BLaER1 treated with 17β-estradiol and CSF1 and Interleukin-3, amounts not matched to agents 10 nM and 100 nM (cell line): ENCODE measurements at regions not wholly inside any gene's neighbourhood (a gene's known extent, or its start where the extent isn't known, plus 50 kb on each side); places are given as distances from the start of the nearest gene placed in this dataset.
"Not testable (repeated sequence)": the region's sequence is repeated elsewhere in the genome, so short reads cannot be mapped to it uniquely, and the experiment has no call there.

Source experiments
- H3K27ac ChIP-seq, 11 experiments: shearing (Covaris generic); formaldehyde crosslinking; 2 replicates each; pipeline ENCODE4 v1.8.1; 2022
- H3K27me3 ChIP-seq, 11 experiments: shearing (Covaris generic); formaldehyde crosslinking; 2 replicates each; pipeline ENCODE4 v1.8.1; 2022
- H3K36me3 ChIP-seq, 11 experiments: shearing (Covaris generic); formaldehyde crosslinking; 2 replicates each; pipeline ENCODE4 v1.8.1; 2022
- H3K4me1 ChIP-seq, 10 experiments: shearing (Covaris generic); formaldehyde crosslinking; 2 replicates each; pipeline ENCODE4 v1.8.1; 2022
- H3K4me2 ChIP-seq, 11 experiments: shearing (Covaris generic); formaldehyde crosslinking; 2 replicates each; pipeline ENCODE4 v1.8.1; 2022
- H3K4me3 ChIP-seq, 10 experiments: shearing (Covaris generic); formaldehyde crosslinking; 2 replicates each; pipeline ENCODE4 v1.8.1; 2022
- H3K9ac ChIP-seq, 11 experiments: shearing (Covaris generic); formaldehyde crosslinking; 2 replicates each; pipeline ENCODE4 v1.8.1; 2022
- H3K9me3 ChIP-seq, 11 experiments: shearing (Covaris generic); formaldehyde crosslinking; replicated peaks in 1 of 11; 2 replicates each; pipeline ENCODE4 v1.8.1; 2022
- H4K20me1 ChIP-seq, 11 experiments: shearing (Covaris generic); formaldehyde crosslinking; 2 replicates each; pipeline ENCODE4 v1.8.1; 2022
- Cebpa-rat ChIP-seq, 11 experiments: shearing (Covaris generic); IDR thresholded peaks; 2 replicates each; pipeline ENCODE4 v1.8.1; 2022

DNA sequence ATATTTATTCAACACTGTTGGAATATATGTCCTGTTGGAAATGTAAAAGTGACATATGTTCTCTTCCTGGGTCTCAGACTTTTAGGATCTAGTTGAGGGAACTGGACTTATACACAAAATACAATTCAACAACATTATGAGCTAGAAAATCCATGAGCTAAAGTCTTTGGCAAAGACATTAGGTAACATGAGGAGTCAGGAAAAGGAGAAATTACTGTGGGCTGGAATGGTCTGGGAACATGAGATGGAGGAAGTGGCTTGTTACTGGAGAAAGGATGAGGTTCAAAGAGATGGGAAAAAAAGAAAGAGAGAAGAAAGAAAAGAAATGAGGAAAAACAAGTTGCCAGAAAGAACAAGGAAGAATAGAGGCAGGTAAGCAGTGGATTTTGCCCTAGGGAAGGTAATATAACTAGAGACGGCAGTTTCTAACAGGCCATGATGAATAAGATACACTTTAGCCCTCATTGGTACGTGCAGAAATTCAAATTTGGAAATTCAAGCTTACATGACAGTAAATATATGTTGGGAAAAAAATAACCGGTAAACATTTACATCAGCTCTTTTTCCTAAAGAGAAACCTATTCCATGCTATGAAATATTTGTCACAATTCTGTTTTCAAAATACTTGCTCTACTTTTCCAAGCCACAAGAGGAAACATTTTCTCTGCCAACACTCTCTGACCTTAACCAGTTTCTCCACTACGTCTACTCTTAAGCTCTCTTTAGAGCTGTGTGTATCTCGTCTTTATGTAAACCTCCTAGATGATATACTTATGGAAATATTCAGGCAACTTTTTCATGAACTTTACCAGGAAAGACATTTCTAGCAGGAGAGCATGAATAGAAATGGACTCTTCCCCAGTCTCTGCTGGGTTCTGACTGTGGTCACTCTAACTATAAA, 268.8 kb upstream of the BTG1 start:
- Histone ChIP-seq H3K4me3 (no peak overlapping the region), H3K36me3 (no peaks in the 10 kb centered on the region), H3K4me2 (no peak overlapping the region), H3K4me1 (0 out of 20 replicates have a peak, but pooled peaks cover 0 to 6% (median 0%) of the 10 kb centered on the region in 10 experiments), H3K9me3 (0 out of 22 replicates have a peak, but pooled peaks cover 0 to under 1% (median 0%) of the 10 kb centered on the region in 11 experiments), H3K27ac (no peak overlapping the region), H3K27me3 (no peaks in the 10 kb centered on the region), H3K9ac (no peak overlapping the region), H4K20me1 (no peaks in the 10 kb centered on the region)
- TF ChIP-seq Cebpa-rat (IDR thresholded peaks at IDR 0.05) = no peak

DNA sequence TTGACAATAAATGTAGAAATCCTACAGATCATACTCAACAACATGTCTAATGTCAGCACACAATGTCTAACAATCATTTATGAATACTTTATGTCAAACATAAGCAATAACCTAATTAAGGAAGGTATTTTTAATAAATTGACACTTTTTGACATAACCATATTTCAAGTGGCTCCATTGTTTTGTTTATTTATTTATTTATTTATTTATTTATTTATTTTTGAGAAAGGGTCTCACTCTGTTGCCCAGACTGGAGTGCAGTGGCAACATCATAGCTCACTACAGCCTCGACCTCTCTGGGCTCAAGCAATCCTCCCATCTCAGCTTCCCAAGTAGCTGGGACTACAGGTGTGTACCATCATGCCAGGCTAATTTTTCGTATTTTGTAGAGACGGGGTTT, 267.6 kb upstream of the BTG1 start:
- no peak overlapping the region for H3K4me2 ChIP-seq
- no peaks in the 10 kb centered on the region for H3K36me3 ChIP-seq
- no peak overlapping the region for H3K4me3 ChIP-seq
- peaks cover under 1 to 12% (median 6%) of the 10 kb centered on the region in 11 experiments; a peak in 16 of 22 replicates for H3K9me3 ChIP-seq
- no peaks in the 10 kb centered on the region for H3K27me3 ChIP-seq
- H3K27ac ChIP-seq = no peak overlapping the region
- no peak overlapping the region for H3K9ac ChIP-seq
- no peak for TF ChIP-seq Cebpa-rat (IDR thresholded peaks at IDR 0.05)
- H4K20me1 ChIP-seq = no peaks in the 10 kb centered on the region
- H3K4me1 ChIP-seq = 0 out of 20 replicates have a peak, but pooled peaks cover 0 to 2% (median 0%) of the 10 kb centered on the region in 10 experiments

DNA sequence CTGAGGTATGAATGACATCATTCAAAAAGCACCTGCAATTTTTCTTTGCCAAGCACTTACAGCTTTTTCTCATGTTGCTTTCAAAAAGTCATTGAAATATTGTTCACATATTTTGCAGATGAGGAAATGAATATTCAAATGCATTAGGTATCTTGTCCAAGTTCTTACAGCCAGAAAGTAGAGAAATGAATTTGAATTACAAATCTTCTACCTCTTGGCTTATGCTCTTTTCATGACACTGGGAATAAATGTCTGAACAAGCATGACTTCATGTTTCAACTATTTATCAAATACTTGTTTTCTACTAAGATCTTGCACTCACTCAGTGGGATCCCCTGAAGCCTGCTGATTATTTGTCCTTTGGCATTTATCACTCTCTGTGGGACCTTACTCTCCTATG, 267.2 kb upstream of the BTG1 start:
- Histone ChIP-seq H4K20me1 (no peaks in the 10 kb centered on the region), H3K36me3 (no peaks in the 10 kb centered on the region), H3K9me3 (peaks cover 5 to 16% (median 11%) of the 10 kb centered on the region in 11 experiments; a peak in 16 of 22 replicates), H3K4me3 (no peak overlapping the region), H3K4me2 (no peak overlapping the region), H3K27me3 (no peaks in the 10 kb centered on the region), H3K27ac (no peak overlapping the region), H3K4me1 (no peaks in the 10 kb centered on the region), H3K9ac (no peak overlapping the region)
- TF ChIP-seq Cebpa-rat (IDR thresholded peaks at IDR 0.05) = no peak

DNA sequence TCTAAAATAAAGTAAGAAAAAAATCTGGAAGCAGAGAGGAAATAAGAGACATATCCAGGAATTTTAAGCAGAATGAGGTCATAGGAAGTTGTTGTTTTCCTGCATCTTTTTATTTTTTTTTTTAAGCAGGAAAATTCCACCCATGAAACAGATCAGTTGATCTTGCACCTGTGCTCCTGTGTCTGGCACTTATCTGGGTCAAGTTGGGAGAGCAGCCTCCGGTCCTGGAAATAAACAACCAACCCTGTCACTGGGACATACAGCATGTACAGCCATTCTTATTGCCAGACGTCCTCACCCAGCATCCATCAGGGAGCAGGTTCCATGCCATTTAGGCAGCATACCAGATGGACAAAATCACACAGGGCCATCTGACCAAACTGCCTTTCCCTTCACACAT, 266.0 kb upstream of the BTG1 start:
- H3K9me3 ChIP-seq = peaks cover 10 to 25% (median 17%) of the 10 kb centered on the region in 11 experiments; a peak in 17 of 22 replicates
- H3K36me3 ChIP-seq = no peaks in the 10 kb centered on the region
- no peak overlapping the region for H3K4me3 ChIP-seq
- no peaks in the 10 kb centered on the region for H4K20me1 ChIP-seq
- no peaks in the 10 kb centered on the region for H3K27me3 ChIP-seq
- no peak overlapping the region for H3K4me2 ChIP-seq
- TF ChIP-seq Cebpa-rat (IDR thresholded peaks at IDR 0.05) = no peak
- H3K27ac ChIP-seq = no peak overlapping the region
- H3K9ac ChIP-seq = no peak overlapping the region
- no peaks in the 10 kb centered on the region for H3K4me1 ChIP-seq

GRCh38 chr12:92408072-92408900, 262.6 kb upstream of the BTG1 start:
- Histone ChIP-seq H3K27ac (no peak overlapping the region), H3K36me3 (no peaks in the 10 kb centered on the region), H3K27me3 (no peaks in the 10 kb centered on the region), H3K9ac (no peak overlapping the region), H3K4me1 (peaks cover 9 to 16% (median 13%) of the 10 kb centered on the region in 10 experiments), H3K9me3 (peaks cover 13 to 32% (median 26%) of the 10 kb centered on the region in 11 experiments; a peak in 19 of 22 replicates), H3K4me3 (no peak overlapping the region), H4K20me1 (no peaks in the 10 kb centered on the region), H3K4me2 (no peak overlapping the region)
- no peak for TF ChIP-seq Cebpa-rat (IDR thresholded peaks at IDR 0.05)

DNA sequence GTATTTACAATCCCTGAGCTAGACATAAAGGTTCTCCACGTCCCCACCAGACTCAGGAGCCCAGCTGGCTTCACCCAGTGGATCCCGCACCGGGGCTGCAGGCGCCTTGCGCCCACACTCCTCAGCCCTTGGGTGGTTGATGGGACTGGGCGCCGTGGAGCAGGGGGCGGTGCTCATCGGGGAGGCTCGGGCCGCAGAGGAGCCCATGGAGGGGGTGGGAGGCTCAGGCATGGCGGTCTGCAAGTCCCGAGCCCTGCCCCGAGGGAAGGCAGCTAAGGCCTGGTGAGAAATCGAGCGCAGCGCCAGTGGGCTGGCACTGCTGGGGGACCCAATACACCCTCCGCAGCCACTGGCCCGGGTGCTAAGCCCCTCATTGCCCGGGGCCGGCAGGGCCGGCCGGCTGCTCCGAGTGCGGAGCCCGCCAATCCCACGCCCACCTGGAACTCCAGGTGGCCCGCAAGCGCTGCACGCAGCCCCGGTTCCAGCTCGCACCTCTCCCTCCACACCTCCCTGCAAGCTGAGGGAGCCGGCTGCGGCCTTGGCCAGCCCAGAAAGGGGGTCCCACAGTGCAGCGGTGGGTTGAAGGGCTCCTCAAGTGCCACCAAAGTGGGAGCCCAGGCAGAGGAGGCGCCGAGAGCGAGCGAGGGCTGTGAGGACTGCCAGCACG, 260.9 kb upstream of the BTG1 start:
- not testable (repeated sequence) for H3K9ac ChIP-seq, H3K36me3 ChIP-seq, H3K27me3 ChIP-seq, H3K4me2 ChIP-seq, H4K20me1 ChIP-seq, H3K4me3 ChIP-seq, H3K27ac ChIP-seq
- Histone ChIP-seq H3K9me3 (peaks cover 13 to 32% (median 26%) of the 10 kb centered on the region in 11 experiments; a peak in 19 of 22 replicates), H3K4me1 (peaks cover 9 to 27% (median 20%) of the 10 kb centered on the region in 10 experiments)

DNA sequence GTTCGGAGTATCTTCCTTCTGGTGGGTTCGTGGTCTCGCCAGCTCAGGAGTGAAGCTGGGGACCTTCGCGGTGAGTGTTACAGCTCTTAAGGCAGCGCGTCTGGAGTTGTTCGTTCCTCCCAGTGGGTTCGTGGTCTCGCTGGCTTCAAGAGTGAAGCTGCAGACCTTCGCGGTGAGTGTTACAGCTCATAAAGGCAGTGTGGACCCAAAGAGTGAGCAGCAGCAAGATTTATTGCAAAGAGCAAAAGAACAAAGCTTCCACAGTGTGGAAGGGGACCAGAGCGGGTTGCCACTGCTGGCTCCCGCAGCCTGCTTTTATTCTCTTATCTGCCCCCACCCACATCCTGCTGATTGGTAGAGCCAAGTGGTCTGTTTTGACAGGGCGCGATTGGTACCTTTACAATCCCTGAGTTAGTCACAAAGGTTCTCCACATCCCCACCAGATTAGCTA, 260.2 kb upstream of the BTG1 start:
- Histone ChIP-seq H3K9me3 (peaks cover 13 to 36% (median 26%) of the 10 kb centered on the region in 11 experiments; a peak in 19 of 22 replicates), H3K4me1 (peaks cover 9 to 29% (median 20%) of the 10 kb centered on the region in 10 experiments)
- H3K4me3 ChIP-seq, H3K9ac ChIP-seq, H3K27me3 ChIP-seq, H4K20me1 ChIP-seq, H3K36me3 ChIP-seq, H3K27ac ChIP-seq, H3K4me2 ChIP-seq: not testable (repeated sequence)

- Histone ChIP-seq H3K27ac (no peak overlapping the region), H3K4me2 (0 out of 22 replicates have a peak overlapping the region, but pooled peaks of 1 of the 11 experiments have one; percentile 5), H3K9me3 (peaks cover 13 to 36% (median 26%) of the 10 kb centered on the region in 11 experiments; a peak in 19 of 22 replicates), H3K9ac (no peak overlapping the region), H3K4me1 (peaks cover 9 to 38% (median 26%) of the 10 kb centered on the region in 10 experiments), H3K27me3 (no peaks in the 10 kb centered on the region), H3K4me3 (no peak overlapping the region), H3K36me3 (no peaks in the 10 kb centered on the region), H4K20me1 (no peaks in the 10 kb centered on the region)
- TF ChIP-seq Cebpa-rat (IDR thresholded peaks at IDR 0.05) = no peak
These were observed 259.3 kb upstream of the BTG1 start for GRCh38 chr12:92404921-92405320.
